Caco-2 (cell line): ENCODE measurements at regions not wholly inside any gene's neighbourhood (a gene's known extent, or its start where the extent isn't known, plus 50 kb on each side); places are given as distances from the start of the nearest gene placed in this dataset.

ENCODE experiments used
- BruUV-seq: library from RNA; stranded (reverse); fragments of 400-500 nt; replicated peaks from 2 replicates; lab custom pipeline; 2021; lab: Mats Ljungman, UMichigan
- CTCF ChIA-PET: fragments of 300-600 bp; sonication (Branson Sonifier 250); formaldehyde crosslinking; loops from one replicate; lab custom pipeline; 2022; ENCODE audit warnings: antibody characterized with exemption; lab: Charles Lee
- POLR2A ChIA-PET: fragments of 300-600 bp; sonication (Branson Sonifier 250); formaldehyde crosslinking; loops from one replicate; lab custom pipeline; 2022; ENCODE audit warnings: antibody characterized with exemption; lab: Charles Lee
- DNase-seq, 2 experiments: peaks; one replicate each; pipeline versions ENCODE4 v3.0.0 to v3.0.0-alpha.2; 2020 to 2022
- H3K27me3 ChIP-seq: replicated peaks from 2 replicates; pipeline ENCODE4 v1.6.0; 2011; ENCODE audit warnings: low read length; ENCODE audit not compliant: control insufficient read depth, insufficient read depth
- H3K36me3 ChIP-seq: 2 replicates; pipeline ENCODE4 v1.5.1; 2011; ENCODE audit warnings: low read length; ENCODE audit not compliant: control insufficient read depth, insufficient read depth
- H3K4me1 ChIP-seq: fragments of 250-450 bp; sonication (Bioruptor Pico); 2 replicates; pipeline ENCODE4 v1.5.1; 2020; ENCODE audit warnings: mild to moderate bottlenecking
- H3K4me3 ChIP-seq: 2 replicates; pipeline ENCODE4 v1.5.1; 2011; ENCODE audit warnings: low read depth, mild to moderate bottlenecking, control low read depth, low read length
- H3K9me3 ChIP-seq: fragments of 250-450 bp; sonication (Bioruptor Pico); 2 replicates; pipeline ENCODE4 v1.5.1; 2020; ENCODE audit warnings: mild to moderate bottlenecking, moderate library complexity
- H3K27ac Mint-ChIP-seq: one replicate; pipeline ENCODE4 v1.8.0; 2022; ENCODE audit warnings: mixed read lengths; ENCODE audit not compliant: unreplicated experiment
- H3K27me3 Mint-ChIP-seq: one replicate; pipeline ENCODE4 v1.8.0; 2022; ENCODE audit warnings: mixed read lengths; ENCODE audit not compliant: insufficient read depth, unreplicated experiment
- H3K36me3 Mint-ChIP-seq: one replicate; pipeline ENCODE4 v1.8.0; 2022; ENCODE audit warnings: mild to moderate bottlenecking, mixed read lengths; ENCODE audit not compliant: insufficient read depth, unreplicated experiment
- H3K4me1 Mint-ChIP-seq: one replicate; pipeline ENCODE4 v1.8.0; 2022; ENCODE audit warnings: low read depth, mixed read lengths; ENCODE audit not compliant: unreplicated experiment
- H3K4me3 Mint-ChIP-seq: one replicate; pipeline ENCODE4 v1.8.0; 2022; ENCODE audit warnings: mild to moderate bottlenecking, moderate library complexity, mixed read lengths; ENCODE audit not compliant: unreplicated experiment
- H3K9me3 Mint-ChIP-seq: one replicate; pipeline ENCODE4 v1.8.0; 2022; ENCODE audit warnings: mixed read lengths; ENCODE audit not compliant: unreplicated experiment
- intact Hi-C: fragments of 100-400 bp; cut with micrococcal nuclease; formaldehyde crosslinking; loops from one replicate; pipeline ENCODE4 v1.10.0; 2022; ENCODE audit not compliant: unreplicated experiment
- TF ChIP-seq, protein P1 (sequence below), 2 experiments: fragments of 200-600 bp in 1 of 2; IDR thresholded peaks; 1 replicate in 1 of 2; 2 replicates in 1 of 2; pipeline versions ENCODE4 v1.5.1 to v1.8.0; 2011 to 2022; ENCODE audit warnings: antibody characterized with exemption in 1 of 2, control low read depth in 1 of 2, inconsistent platforms in 1 of 2, low read depth in 1 of 2, low read length in 1 of 2, mild to moderate bottlenecking in 1 of 2, moderate library complexity in 1 of 2; ENCODE audit not compliant: insufficient read depth in 1 of 2, severe bottlenecking in 1 of 2, unreplicated experiment in 1 of 2

DNA sequence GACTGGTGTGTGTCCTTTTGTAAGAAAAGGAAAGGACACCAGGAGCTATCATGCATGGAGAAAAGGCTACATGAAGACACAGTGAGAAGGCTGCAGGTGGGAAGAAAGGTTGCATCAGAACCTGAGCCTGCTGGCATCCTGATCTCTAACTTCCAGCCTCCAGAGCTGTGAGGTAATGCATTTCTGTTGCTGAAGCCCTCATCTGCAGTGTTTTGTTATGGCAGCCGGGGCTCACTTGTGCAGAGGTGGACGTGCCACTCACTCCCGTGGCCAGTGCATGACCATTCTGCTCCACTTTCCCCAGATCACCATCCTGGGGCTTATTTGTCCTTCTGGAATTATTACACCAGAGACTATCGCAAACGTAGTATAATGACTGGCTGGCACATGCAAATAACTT lies 155.3 kb downstream of the IRS2 start:
- no peak overlapping the region for H3K4me3 Mint-ChIP-seq

DNA sequence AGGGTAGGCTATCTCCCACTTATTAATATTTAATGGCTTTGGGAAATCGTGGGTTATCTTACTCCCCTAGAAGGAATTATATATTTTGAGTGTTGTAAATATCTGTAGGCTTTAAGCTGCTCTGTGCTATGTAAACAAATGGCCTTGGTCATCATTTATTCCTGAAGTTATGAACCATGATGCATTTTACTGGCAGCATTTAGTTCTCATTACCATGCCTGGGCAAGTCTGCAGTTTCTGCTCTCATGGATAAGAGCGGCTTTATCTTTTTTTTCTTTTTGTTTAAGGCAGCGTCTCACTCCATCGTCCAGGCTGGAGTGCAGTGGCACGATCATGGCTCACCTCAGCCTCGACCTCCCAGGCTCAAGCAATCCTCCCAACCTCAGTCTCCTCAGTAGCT lies 156.1 kb downstream of the IRS2 start:
- Mint-ChIP-seq H3K4me3 (no peak overlapping the region), H3K9me3 (peaks cover 25% of the 10 kb centered on the region), H3K4me1 (peaks cover 5% of the 10 kb centered on the region), H3K36me3 (no peaks in the 10 kb centered on the region), H3K27me3 (peaks cover 13% of the 10 kb centered on the region), H3K27ac (no peak overlapping the region)
- no TSS peak for BruUV-seq
- intact Hi-C loops = no loop called here
- no peaks in the 10 kb centered on the region for H3K27me3 ChIP-seq
- ChIA-PET POLR2A (no interaction called here), CTCF (no interaction called here)
- TF ChIP-seq, protein P1, sequence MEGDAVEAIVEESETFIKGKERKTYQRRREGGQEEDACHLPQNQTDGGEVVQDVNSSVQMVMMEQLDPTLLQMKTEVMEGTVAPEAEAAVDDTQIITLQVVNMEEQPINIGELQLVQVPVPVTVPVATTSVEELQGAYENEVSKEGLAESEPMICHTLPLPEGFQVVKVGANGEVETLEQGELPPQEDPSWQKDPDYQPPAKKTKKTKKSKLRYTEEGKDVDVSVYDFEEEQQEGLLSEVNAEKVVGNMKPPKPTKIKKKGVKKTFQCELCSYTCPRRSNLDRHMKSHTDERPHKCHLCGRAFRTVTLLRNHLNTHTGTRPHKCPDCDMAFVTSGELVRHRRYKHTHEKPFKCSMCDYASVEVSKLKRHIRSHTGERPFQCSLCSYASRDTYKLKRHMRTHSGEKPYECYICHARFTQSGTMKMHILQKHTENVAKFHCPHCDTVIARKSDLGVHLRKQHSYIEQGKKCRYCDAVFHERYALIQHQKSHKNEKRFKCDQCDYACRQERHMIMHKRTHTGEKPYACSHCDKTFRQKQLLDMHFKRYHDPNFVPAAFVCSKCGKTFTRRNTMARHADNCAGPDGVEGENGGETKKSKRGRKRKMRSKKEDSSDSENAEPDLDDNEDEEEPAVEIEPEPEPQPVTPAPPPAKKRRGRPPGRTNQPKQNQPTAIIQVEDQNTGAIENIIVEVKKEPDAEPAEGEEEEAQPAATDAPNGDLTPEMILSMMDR (IDR thresholded peaks at IDR 0.05; ENCODE audit: insufficient read depth in 1 of 2, low read depth in 1 of 2, low read length in 1 of 2, severe bottlenecking in 1 of 2, unreplicated experiment in 1 of 2) = no peak
- no peak for DNase-seq
- no peaks in the 10 kb centered on the region for H3K36me3 ChIP-seq
- no peak overlapping the region for H3K4me3 ChIP-seq
- H3K4me1 ChIP-seq = no peaks in the 10 kb centered on the region
- no peaks in the 10 kb centered on the region for H3K9me3 ChIP-seq

More for the DNA sequence above, 155.3 kb downstream of the IRS2 start:
- no TSS peak for BruUV-seq
- Mint-ChIP-seq H3K36me3 (no peaks in the 10 kb centered on the region), H3K4me1 (peaks cover 5% of the 10 kb centered on the region), H3K27me3 (peaks cover 14% of the 10 kb centered on the region), H3K27ac (no peak overlapping the region), H3K9me3 (peaks cover 30% of the 10 kb centered on the region)
- H3K4me3 ChIP-seq = no peak overlapping the region
- ChIA-PET CTCF (no interaction called here), POLR2A (no interaction called here)
- intact Hi-C loops = no loop called here
- no peaks in the 10 kb centered on the region for H3K27me3 ChIP-seq
- H3K9me3 ChIP-seq = no peaks in the 10 kb centered on the region
- TF ChIP-seq, protein P1 (IDR thresholded peaks at IDR 0.05; ENCODE audit: insufficient read depth in 1 of 2, low read depth in 1 of 2, low read length in 1 of 2, severe bottlenecking in 1 of 2, unreplicated experiment in 1 of 2) = no peak
- no peak for DNase-seq
- H3K4me1 ChIP-seq = no peaks in the 10 kb centered on the region
- no peaks in the 10 kb centered on the region for H3K36me3 ChIP-seq

DNA sequence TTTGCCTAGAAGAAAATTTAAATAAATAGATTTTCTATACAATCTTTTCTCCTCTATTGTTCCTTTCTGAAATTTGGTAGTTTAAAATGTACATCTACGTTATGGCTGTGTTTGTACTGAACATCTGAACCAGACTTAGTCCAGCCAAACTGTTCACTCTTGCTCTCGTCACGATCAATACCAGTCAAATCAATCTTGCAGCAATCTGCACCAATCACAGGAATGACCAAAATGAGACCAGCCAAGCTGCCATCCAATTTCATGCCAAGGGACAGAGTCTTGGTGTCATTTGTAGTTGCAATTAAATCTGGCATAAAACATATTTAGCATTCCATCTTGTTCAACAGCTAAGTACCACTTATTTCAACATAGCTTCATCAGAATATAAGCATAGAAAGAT lies 156.6 kb downstream of the IRS2 start:
- intact Hi-C loops = no loop called here
- H3K27me3 ChIP-seq = no peaks in the 10 kb centered on the region
- H3K4me3 ChIP-seq = no peak overlapping the region
- TF ChIP-seq, protein P1 (IDR thresholded peaks at IDR 0.05; ENCODE audit: insufficient read depth in 1 of 2, low read depth in 1 of 2, low read length in 1 of 2, severe bottlenecking in 1 of 2, unreplicated experiment in 1 of 2) = no peak
- no peaks in the 10 kb centered on the region for H3K36me3 ChIP-seq
- CTCF ChIA-PET = no interaction called here
- no peak for DNase-seq
- Mint-ChIP-seq H3K27me3 (peaks cover 8% of the 10 kb centered on the region), H3K9me3 (peaks cover 20% of the 10 kb centered on the region), H3K4me3 (no peak overlapping the region), H3K36me3 (no peaks in the 10 kb centered on the region), H3K4me1 (peaks cover 5% of the 10 kb centered on the region), H3K27ac (no peak overlapping the region)
- POLR2A ChIA-PET = no interaction called here
- BruUV-seq = no TSS peak
- no peaks in the 10 kb centered on the region for H3K4me1 ChIP-seq
- no peaks in the 10 kb centered on the region for H3K9me3 ChIP-seq
